ENCODE measurements at regions not wholly inside any gene's neighbourhood (a gene's known extent, or its start where the extent isn't known, plus 50 kb on each side); places are given as distances from the start of the nearest gene placed in this dataset.

DNA sequence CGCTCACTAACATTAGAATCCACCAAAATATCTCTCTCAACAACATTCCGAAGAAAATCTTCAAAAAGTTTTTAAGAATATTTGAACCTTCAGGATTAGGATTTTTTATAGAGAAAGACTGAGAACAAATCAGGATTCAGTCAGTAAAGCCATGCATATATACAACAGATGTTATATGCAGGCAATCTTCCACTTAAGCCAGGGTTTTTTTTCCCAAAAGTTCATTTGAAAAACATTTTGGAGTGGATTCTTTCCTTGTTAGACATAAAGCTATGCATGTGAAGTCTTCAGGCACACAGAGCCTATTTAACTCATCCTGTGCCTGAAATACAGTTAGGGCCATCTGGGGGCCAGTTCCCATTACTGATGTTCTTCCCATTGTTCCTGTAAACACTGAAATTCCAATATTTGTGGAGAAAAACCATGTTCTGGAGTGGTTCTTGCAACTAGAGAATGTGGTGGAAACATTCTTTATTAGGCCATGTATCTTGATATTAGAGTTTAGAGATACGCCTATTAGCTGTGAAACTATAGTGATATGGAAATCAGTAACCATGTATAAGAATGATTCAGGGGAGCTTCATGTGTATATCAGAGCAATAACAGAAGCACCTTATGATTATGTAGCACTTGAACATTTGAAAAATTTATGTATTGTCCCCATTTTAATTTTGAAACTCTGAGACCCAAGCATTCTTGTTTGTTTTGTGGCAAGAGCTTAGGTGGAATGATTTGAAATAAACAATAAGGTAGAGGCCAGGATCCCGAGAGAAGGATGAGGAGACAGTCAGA, 61.7 kb downstream of the PLEKHG1 start:
- TF ChIP-seq CBX5 (IDR thresholded peaks at IDR 0.05; ENCODE audit: low read depth) (no peak), RFX5 (IDR thresholded peaks at IDR 0.05; ENCODE audit: low read depth, low read length) (no peak), ZNF24 (IDR thresholded peaks at IDR 0.05) (no peak), KDM1A (IDR thresholded peaks at IDR 0.05; ENCODE audit: borderline replicate concordance) (no peak)

All from GM12878 (cell line).